Hepatocyte (in vitro differentiated cells): ENCODE measurements at regions not wholly inside any gene's neighbourhood (a gene's known extent, or its start where the extent isn't known, plus 50 kb on each side); places are given as distances from the start of the nearest gene placed in this dataset.

Source experiments
- EZH2 ChIP-seq: fragments of 200-600 bp; sonication (generic); IDR thresholded peaks from 2 replicates; pipeline ENCODE4 v1.6.1; 2016; ENCODE audit warnings: antibody characterized with exemption, mild to moderate bottlenecking, borderline replicate concordance
- EZH2phosphoT487 ChIP-seq: fragments of 200-600 bp; sonication (generic); IDR thresholded peaks from one replicate; pipeline ENCODE4 v1.6.1; 2018; ENCODE audit warnings: antibody characterized with exemption, mild to moderate bottlenecking, low read depth, moderate library complexity; ENCODE audit not compliant: unreplicated experiment, severe bottlenecking
- TF ChIP-seq, protein P1 (sequence below): fragments of 200-600 bp; sonication (generic); IDR thresholded peaks from 2 replicates; pipeline ENCODE4 v1.5.1; 2016; ENCODE audit warnings: antibody characterized with exemption, mild to moderate bottlenecking; ENCODE audit not compliant: poor library complexity

DNA sequence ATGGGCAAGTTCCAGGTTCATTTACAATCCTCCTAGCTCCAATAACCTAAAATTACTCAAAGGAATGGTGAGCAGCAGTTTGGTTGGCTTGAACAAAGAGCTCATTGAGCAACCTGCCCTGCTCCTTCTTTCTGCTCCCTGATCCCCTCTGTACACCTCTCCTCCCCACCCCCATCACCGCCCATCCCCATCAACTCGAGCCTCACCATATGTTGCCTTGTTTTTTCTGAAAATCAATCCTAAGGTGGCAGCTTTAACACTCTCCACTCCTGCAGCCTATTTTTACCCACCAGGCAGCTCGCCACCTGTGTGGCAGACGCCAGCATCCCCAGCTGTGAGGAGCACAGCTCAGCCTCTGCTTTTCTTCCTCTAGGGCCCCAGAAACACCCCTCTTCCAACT, 533.4 kb upstream of the BRINP1 start:
- TF ChIP-seq, protein P1, sequence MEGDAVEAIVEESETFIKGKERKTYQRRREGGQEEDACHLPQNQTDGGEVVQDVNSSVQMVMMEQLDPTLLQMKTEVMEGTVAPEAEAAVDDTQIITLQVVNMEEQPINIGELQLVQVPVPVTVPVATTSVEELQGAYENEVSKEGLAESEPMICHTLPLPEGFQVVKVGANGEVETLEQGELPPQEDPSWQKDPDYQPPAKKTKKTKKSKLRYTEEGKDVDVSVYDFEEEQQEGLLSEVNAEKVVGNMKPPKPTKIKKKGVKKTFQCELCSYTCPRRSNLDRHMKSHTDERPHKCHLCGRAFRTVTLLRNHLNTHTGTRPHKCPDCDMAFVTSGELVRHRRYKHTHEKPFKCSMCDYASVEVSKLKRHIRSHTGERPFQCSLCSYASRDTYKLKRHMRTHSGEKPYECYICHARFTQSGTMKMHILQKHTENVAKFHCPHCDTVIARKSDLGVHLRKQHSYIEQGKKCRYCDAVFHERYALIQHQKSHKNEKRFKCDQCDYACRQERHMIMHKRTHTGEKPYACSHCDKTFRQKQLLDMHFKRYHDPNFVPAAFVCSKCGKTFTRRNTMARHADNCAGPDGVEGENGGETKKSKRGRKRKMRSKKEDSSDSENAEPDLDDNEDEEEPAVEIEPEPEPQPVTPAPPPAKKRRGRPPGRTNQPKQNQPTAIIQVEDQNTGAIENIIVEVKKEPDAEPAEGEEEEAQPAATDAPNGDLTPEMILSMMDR = no peak
- TF ChIP-seq EZH2 (no peak), EZH2phosphoT487 (no peak)
